ENCODE measurements at regions not wholly inside any gene's neighbourhood (a gene's known extent, or its start where the extent isn't known, plus 50 kb on each side); places are given as distances from the start of the nearest gene placed in this dataset.

DNA sequence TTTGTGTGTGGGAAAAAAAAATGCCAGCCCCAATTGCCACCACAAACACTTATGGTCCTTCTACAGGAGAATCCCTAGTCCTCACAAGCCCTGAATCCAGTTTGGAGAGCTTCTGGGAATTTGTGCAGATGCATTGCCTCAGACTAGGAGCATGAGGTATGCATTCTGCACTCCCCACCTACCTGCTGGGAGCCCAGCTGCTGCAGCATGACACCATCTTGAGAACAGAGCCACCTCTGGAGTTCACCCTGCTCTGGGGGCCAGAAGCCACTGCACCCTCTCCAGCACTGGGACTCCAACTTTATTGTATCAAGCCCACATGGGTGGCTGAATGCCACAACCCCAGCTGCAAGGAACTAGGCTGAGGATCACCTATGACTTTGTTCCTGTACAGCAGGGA is 568.5 kb upstream of the ID4 start:
- H3K4me3 ChIP-seq (ENCODE audit: control insufficient read depth, low read depth, low read length): no peak overlapping the region
- TF ChIP-seq, protein P1, sequence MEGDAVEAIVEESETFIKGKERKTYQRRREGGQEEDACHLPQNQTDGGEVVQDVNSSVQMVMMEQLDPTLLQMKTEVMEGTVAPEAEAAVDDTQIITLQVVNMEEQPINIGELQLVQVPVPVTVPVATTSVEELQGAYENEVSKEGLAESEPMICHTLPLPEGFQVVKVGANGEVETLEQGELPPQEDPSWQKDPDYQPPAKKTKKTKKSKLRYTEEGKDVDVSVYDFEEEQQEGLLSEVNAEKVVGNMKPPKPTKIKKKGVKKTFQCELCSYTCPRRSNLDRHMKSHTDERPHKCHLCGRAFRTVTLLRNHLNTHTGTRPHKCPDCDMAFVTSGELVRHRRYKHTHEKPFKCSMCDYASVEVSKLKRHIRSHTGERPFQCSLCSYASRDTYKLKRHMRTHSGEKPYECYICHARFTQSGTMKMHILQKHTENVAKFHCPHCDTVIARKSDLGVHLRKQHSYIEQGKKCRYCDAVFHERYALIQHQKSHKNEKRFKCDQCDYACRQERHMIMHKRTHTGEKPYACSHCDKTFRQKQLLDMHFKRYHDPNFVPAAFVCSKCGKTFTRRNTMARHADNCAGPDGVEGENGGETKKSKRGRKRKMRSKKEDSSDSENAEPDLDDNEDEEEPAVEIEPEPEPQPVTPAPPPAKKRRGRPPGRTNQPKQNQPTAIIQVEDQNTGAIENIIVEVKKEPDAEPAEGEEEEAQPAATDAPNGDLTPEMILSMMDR (conservative IDR thresholded peaks at IDR 0.05; ENCODE audit: control insufficient read depth, insufficient read depth, low read depth, low read length): no peak
- no peak for DNase-seq (ENCODE audit: low read depth)

DNA sequence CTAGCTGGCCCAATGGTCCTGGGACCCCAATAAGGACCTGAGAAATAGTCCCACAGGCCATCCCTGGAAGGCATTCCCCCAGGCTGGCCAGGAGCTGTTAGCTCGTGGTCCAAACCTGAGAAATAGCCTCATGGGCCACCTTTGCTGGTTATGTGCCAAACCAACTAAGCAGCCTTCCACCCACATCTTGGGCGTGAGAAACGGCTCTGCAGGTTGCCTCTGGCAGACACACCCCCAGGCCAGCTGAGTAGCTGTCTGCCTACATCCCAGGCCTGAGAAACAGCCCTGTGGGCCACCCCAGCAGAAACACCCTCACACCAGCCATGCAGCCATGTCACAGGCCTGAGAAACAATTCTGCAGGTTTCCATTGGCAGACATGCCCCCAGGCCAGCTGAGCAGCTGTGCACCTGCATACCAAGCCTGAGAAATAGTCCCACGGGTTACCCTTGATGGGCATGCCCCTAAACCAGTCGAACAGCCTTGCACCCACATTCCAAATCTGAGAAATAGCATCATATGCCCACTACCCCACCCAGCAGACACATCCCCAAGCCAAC is 567.8 kb upstream of the ID4 start:
- no peak overlapping the region for H3K4me3 ChIP-seq (ENCODE audit: control insufficient read depth, low read depth, low read length)
- DNase-seq (ENCODE audit: low read depth): no peak
- TF ChIP-seq, protein P1 (conservative IDR thresholded peaks at IDR 0.05; ENCODE audit: control insufficient read depth, insufficient read depth, low read depth, low read length): no peak

DNA sequence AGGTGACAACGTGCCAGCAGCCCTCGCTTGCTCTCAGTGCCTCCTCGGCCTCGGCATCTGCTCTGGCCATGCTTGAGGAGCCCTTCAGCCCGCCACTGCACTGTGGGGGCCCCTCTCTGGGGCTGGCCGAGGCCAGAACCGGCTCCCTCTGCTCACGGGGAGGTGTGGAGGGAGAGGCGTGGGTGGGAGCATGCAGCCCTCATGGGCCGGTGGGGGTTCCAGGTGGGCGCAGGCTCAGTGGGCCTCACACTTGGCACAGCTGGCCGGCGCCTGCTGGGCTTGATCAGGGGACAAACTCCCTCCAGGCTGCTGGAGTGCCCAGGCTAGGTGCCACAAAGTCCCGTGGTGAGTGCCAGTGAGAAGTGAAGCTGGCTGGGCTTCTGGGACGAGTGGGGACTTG is 566.6 kb upstream of the ID4 start:
- TF ChIP-seq, protein P1 (conservative IDR thresholded peaks at IDR 0.05; ENCODE audit: control insufficient read depth, insufficient read depth, low read depth, low read length): no peak
- no peak overlapping the region for H3K4me3 ChIP-seq (ENCODE audit: control insufficient read depth, low read depth, low read length)
- no peak for DNase-seq (ENCODE audit: low read depth)

DNA sequence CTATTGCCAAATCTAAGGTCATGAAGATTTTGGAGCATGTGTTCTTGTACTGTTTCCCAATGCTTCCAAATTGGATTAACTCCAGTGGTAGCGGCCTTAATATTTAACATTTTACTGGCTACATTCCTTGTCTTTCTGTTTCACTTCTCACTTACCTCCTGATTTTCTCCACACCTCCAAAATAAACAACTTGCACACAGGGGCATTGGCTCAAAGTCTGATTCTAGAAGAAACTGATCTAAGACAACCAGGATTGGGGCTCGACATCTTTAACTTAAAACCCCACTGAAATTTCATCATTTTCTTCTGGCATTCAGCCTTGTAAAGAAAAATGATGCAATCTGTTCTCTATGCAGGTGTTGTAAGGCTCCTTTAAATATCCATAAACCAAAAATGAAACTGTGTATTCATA is 557.9 kb upstream of the ID4 start:
- DNase-seq (ENCODE audit: low read depth): peak; percentile 40
- no peak overlapping the region for H3K4me3 ChIP-seq (ENCODE audit: control insufficient read depth, low read depth, low read length)
- TF ChIP-seq, protein P1 (conservative IDR thresholded peaks at IDR 0.05; ENCODE audit: control insufficient read depth, insufficient read depth, low read depth, low read length): no peak

DNA sequence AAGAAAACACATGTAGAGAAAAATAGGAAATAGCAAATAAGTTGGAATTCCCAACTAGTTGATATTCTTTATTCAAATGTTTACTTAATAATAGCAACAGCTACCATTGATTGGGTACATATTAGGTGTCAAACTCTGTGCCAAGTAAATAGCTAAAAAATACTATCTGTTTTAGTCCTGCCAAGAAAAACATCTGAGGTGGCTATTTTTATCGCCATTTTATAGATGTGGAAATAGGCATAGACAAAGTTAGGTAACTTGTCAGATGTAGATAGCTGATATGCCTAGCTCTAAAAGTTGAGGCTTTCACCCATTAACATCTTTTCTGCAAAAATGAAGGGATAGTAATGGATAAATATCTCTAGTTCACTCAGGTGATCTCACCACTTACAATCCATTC is 549.2 kb upstream of the ID4 start:
- DNase-seq (ENCODE audit: low read depth): no peak
- H3K4me3 ChIP-seq (ENCODE audit: control insufficient read depth, low read depth, low read length): no peak overlapping the region
- TF ChIP-seq, protein P1 (conservative IDR thresholded peaks at IDR 0.05; ENCODE audit: control insufficient read depth, insufficient read depth, low read depth, low read length): no peak

DNA sequence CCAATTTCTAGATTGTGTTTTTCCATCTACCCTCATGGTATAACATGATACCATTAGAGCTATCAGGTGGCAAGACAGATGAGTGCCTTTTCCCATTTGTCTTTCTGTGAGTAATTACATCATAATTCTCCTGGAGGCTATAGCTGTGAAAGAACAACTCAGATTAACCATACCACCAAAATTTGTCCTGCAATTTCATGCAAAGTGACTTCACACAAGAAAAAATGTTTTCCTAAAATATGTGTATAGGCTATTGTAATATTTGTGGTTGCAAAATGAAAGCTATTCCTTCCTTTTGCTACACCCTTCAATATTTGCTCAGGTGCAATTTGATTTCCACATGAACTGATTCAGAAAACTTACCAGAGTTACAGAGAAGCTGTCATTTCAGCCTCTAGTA is 547.7 kb upstream of the ID4 start:
- TF ChIP-seq, protein P1 (conservative IDR thresholded peaks at IDR 0.05; ENCODE audit: control insufficient read depth, insufficient read depth, low read depth, low read length): no peak
- no peak overlapping the region for H3K4me3 ChIP-seq (ENCODE audit: control insufficient read depth, low read depth, low read length)
- DNase-seq (ENCODE audit: low read depth): no peak

DNA sequence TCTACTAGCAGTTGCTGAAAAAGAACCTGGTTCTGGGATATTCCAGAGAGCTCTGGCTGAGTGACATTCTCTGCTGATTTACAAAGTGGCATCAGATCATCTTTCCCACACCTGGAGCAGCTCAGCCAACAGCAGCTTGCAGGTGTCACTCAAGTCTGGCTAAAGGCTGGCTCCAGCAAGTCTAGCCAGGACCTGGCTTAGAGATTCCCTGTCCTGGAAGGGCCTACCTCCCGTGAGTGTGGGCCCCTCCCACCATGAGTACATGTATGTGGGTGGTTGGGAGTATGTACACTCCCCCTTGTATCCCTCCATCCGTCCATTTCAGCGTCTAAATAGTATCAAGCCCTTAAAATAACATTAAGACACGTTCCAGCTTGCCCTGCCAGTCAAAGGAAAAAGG is 539.3 kb upstream of the ID4 start:
- TF ChIP-seq, protein P1 (conservative IDR thresholded peaks at IDR 0.05; ENCODE audit: control insufficient read depth, insufficient read depth, low read depth, low read length): no peak
- DNase-seq (ENCODE audit: low read depth): no peak
- no peak overlapping the region for H3K4me3 ChIP-seq (ENCODE audit: control insufficient read depth, low read depth, low read length)

All from fibroblast of mammary gland (primary cell).